ENCODE measurements at regions not wholly inside any gene's neighbourhood (a gene's known extent, or its start where the extent isn't known, plus 50 kb on each side); places are given as distances from the start of the nearest gene placed in this dataset.
A peak's percentile ranks its signal among the peaks of the same experiment; 100 is the strongest.

GRCh38 chr9:106653213-106653612 is 209.8 kb upstream of the ZNF462 start:
- peaks cover 11% of the 10 kb centered on the region for H3K4me1 ChIP-seq (ENCODE audit: insufficient read depth, low read length, poor library complexity, severe bottlenecking)
- H3K36me3 ChIP-seq (ENCODE audit: insufficient read depth, low read length): no peaks in the 10 kb centered on the region
- no peaks in the 10 kb centered on the region for H3K9me2 ChIP-seq (replicated peaks; ENCODE audit: low read depth, low read length)
- no peak overlapping the region for H3K9ac ChIP-seq (ENCODE audit: low read depth, low read length, poor library complexity, severe bottlenecking)
- H3K4me2 ChIP-seq (ENCODE audit: low read depth, low read length, poor library complexity, severe bottlenecking): no peak overlapping the region
- H2AFZ ChIP-seq (ENCODE audit: low read length): no peak overlapping the region
- H3K79me2 ChIP-seq (ENCODE audit: insufficient read depth, low read length): no peaks in the 10 kb centered on the region
- H3K9me3 ChIP-seq (ENCODE audit: insufficient read depth, low read depth, low read length): no peaks in the 10 kb centered on the region
- no peaks in the 10 kb centered on the region for H3K27me3 ChIP-seq (ENCODE audit: insufficient read depth, low read length, poor library complexity, severe bottlenecking)
- TF ChIP-seq EZH2phosphoT487 (IDR thresholded peaks at IDR 0.05; ENCODE audit: borderline replicate concordance): no peak
- no peak for TF ChIP-seq CTCF (conservative IDR thresholded peaks at IDR 0.05; ENCODE audit: low read length)
- H3F3A ChIP-seq (ENCODE audit: low read depth): no peaks in the 10 kb centered on the region
- no peak overlapping the region for H3K4me3 ChIP-seq (ENCODE audit: low read length, poor library complexity, severe bottlenecking)
- no peaks in the 10 kb centered on the region for H4K20me1 ChIP-seq (ENCODE audit: insufficient read depth, low read length, poor library complexity, severe bottlenecking)

- H2AFZ ChIP-seq (ENCODE audit: low read length): no peak overlapping the region
- H3K4me3 ChIP-seq (ENCODE audit: low read length, poor library complexity, severe bottlenecking): no peak overlapping the region
- no peaks in the 10 kb centered on the region for H3F3A ChIP-seq (ENCODE audit: low read depth)
- H4K20me1 ChIP-seq (ENCODE audit: insufficient read depth, low read length, poor library complexity, severe bottlenecking): no peaks in the 10 kb centered on the region
- H3K9me3 ChIP-seq (ENCODE audit: insufficient read depth, low read depth, low read length): no peaks in the 10 kb centered on the region
- H3K79me2 ChIP-seq (ENCODE audit: insufficient read depth, low read length): no peaks in the 10 kb centered on the region
- no peak overlapping the region for H3K9ac ChIP-seq (ENCODE audit: low read depth, low read length, poor library complexity, severe bottlenecking)
- no peak overlapping the region for H3K4me2 ChIP-seq (ENCODE audit: low read depth, low read length, poor library complexity, severe bottlenecking)
- TF ChIP-seq EZH2phosphoT487 (IDR thresholded peaks at IDR 0.05; ENCODE audit: borderline replicate concordance) (no peak), CTCF (conservative IDR thresholded peaks at IDR 0.05; ENCODE audit: low read length) (no peak)
- no peaks in the 10 kb centered on the region for H3K9me2 ChIP-seq (replicated peaks; ENCODE audit: low read depth, low read length)
- no peaks in the 10 kb centered on the region for H3K36me3 ChIP-seq (ENCODE audit: insufficient read depth, low read length)
- no peaks in the 10 kb centered on the region for H3K27me3 ChIP-seq (ENCODE audit: insufficient read depth, low read length, poor library complexity, severe bottlenecking)
- H3K4me1 ChIP-seq (ENCODE audit: insufficient read depth, low read length, poor library complexity, severe bottlenecking): peaks cover 17% of the 10 kb centered on the region
Observed at GRCh38 chr9:106655966-106656365, 207.0 kb upstream of the ZNF462 start.

DNA sequence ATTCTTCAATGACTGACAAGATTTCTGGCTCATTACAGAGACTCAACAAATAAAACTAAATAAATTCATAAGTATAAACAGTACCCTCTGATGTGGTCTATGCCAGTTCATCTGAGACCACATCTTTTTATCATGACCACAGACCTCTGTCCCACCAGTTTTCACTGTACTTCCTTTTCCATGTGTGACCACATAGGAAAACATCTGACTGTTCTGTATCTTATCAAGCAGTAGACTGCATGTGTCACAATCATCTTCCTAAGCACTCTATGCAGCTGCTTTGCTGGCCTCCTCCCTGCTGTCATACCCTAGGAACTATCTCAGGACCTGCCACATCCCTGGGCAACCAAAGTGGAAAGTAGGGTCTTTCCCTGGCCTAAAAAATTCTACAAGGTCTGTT is 205.0 kb upstream of the ZNF462 start:
- Histone ChIP-seq H3K27me3 (ENCODE audit: insufficient read depth, low read length, poor library complexity, severe bottlenecking) (no peaks in the 10 kb centered on the region), H3K9me2 (replicated peaks; ENCODE audit: low read depth, low read length) (no peaks in the 10 kb centered on the region), H3F3A (ENCODE audit: low read depth) (no peaks in the 10 kb centered on the region), H3K9me3 (ENCODE audit: insufficient read depth, low read depth, low read length) (no peaks in the 10 kb centered on the region), H2AFZ (ENCODE audit: low read length) (no peak overlapping the region), H3K79me2 (ENCODE audit: insufficient read depth, low read length) (no peaks in the 10 kb centered on the region), H3K9ac (ENCODE audit: low read depth, low read length, poor library complexity, severe bottlenecking) (no peak overlapping the region), H3K36me3 (ENCODE audit: insufficient read depth, low read length) (no peaks in the 10 kb centered on the region), H3K4me3 (ENCODE audit: low read length, poor library complexity, severe bottlenecking) (no peak overlapping the region), H4K20me1 (ENCODE audit: insufficient read depth, low read length, poor library complexity, severe bottlenecking) (no peaks in the 10 kb centered on the region), H3K4me2 (ENCODE audit: low read depth, low read length, poor library complexity, severe bottlenecking) (peak overlapping the region; percentile 10), H3K4me1 (ENCODE audit: insufficient read depth, low read length, poor library complexity, severe bottlenecking) (peaks cover 17% of the 10 kb centered on the region)
- TF ChIP-seq EZH2phosphoT487 (IDR thresholded peaks at IDR 0.05; ENCODE audit: borderline replicate concordance): no peak

GRCh38 chr9:106668534-106668933 is 194.4 kb upstream of the ZNF462 start:
- no peak overlapping the region for H2AFZ ChIP-seq (ENCODE audit: low read length)
- H3K9ac ChIP-seq (ENCODE audit: low read depth, low read length, poor library complexity, severe bottlenecking): no peak overlapping the region
- no peaks in the 10 kb centered on the region for H3K9me2 ChIP-seq (replicated peaks; ENCODE audit: low read depth, low read length)
- H3K4me3 ChIP-seq (ENCODE audit: low read length, poor library complexity, severe bottlenecking): no peak overlapping the region
- no peaks in the 10 kb centered on the region for H3K79me2 ChIP-seq (ENCODE audit: insufficient read depth, low read length)
- no peaks in the 10 kb centered on the region for H4K20me1 ChIP-seq (ENCODE audit: insufficient read depth, low read length, poor library complexity, severe bottlenecking)
- no peaks in the 10 kb centered on the region for H3K9me3 ChIP-seq (ENCODE audit: insufficient read depth, low read depth, low read length)
- H3K4me2 ChIP-seq (ENCODE audit: low read depth, low read length, poor library complexity, severe bottlenecking): no peak overlapping the region
- H3K36me3 ChIP-seq (ENCODE audit: insufficient read depth, low read length): no peaks in the 10 kb centered on the region
- H3K27me3 ChIP-seq (ENCODE audit: insufficient read depth, low read length, poor library complexity, severe bottlenecking): no peaks in the 10 kb centered on the region
- H3F3A ChIP-seq (ENCODE audit: low read depth): no peaks in the 10 kb centered on the region
- TF ChIP-seq CTCF (conservative IDR thresholded peaks at IDR 0.05; ENCODE audit: low read length): no peak
- TF ChIP-seq EZH2phosphoT487 (IDR thresholded peaks at IDR 0.05; ENCODE audit: borderline replicate concordance): no peak
- H3K4me1 ChIP-seq (ENCODE audit: insufficient read depth, low read length, poor library complexity, severe bottlenecking): no peaks in the 10 kb centered on the region

Data from Loucy (cell line).